CD4-positive, alpha-beta T cell (primary cell): ENCODE measurements at regions not wholly inside any gene's neighbourhood (a gene's known extent, or its start where the extent isn't known, plus 50 kb on each side); places are given as distances from the start of the nearest gene placed in this dataset.

ENCODE experiments used
- ATAC-seq: fragments of 200-7000 bp; cut with Tn5 transposase; one replicate; pipeline ENCODE4 v1.10.0; 2022; ENCODE audit warnings: mild to moderate bottlenecking; ENCODE audit not compliant: poor library complexity
- CTCF ChIA-PET: fragments of 350-600 bp; sonication (Branson Sonifier 250); formaldehyde crosslinking; loops from one replicate; lab custom pipeline; 2021; ENCODE audit warnings: antibody characterized with exemption, inconsistent platforms; lab: Charles Lee
- POLR2A ChIA-PET: fragments of 350-600 bp; sonication (Branson Sonifier 250); formaldehyde crosslinking; loops from one replicate; lab custom pipeline; 2021; ENCODE audit warnings: antibody characterized with exemption, inconsistent platforms; lab: Charles Lee
- DNase-seq, 14 experiments: peaks; one replicate each; pipeline ENCODE4 v3.0.0-alpha.2; 2013 to 2020; ENCODE audit warnings: mixed read lengths in 2 of 14
- H3K27ac ChIP-seq, 2 donors: one replicate each; pipeline versions ENCODE4 v1.5.1 to v1.7.0; 2013; ENCODE audit warnings: low read length in 2 of 2, low read depth in 1 of 2, mild to moderate bottlenecking in 1 of 2
- H3K27me3 ChIP-seq, 2 experiments: 1 replicate in 1 of 2; 2 replicates in 1 of 2; pipeline versions ENCODE4 v1.6.1 to v1.7.0; 2013; ENCODE audit warnings: low read length in 2 of 2, control low read depth in 1 of 2, mild to moderate bottlenecking in 1 of 2, moderate library complexity in 1 of 2; ENCODE audit not compliant: insufficient read depth in 2 of 2, control insufficient read depth in 1 of 2
- H3K36me3 ChIP-seq: one replicate; pipeline ENCODE4 v1.6.1; 2013; ENCODE audit warnings: low read length, control low read depth; ENCODE audit not compliant: insufficient read depth
- H3K4me1 ChIP-seq: one replicate; pipeline ENCODE4 v1.6.1; 2013; ENCODE audit warnings: low read length, control low read depth; ENCODE audit not compliant: insufficient read depth
- H3K4me3 ChIP-seq: one replicate; pipeline ENCODE4 v1.5.1; 2013; ENCODE audit warnings: mild to moderate bottlenecking, low read length, moderate library complexity
- H3K9me3 ChIP-seq, 2 experiments: 1 replicate in 1 of 2; 2 replicates in 1 of 2; pipeline versions ENCODE4 v1.6.1 to v1.7.0; 2013; ENCODE audit warnings: low read length in 2 of 2, mild to moderate bottlenecking in 2 of 2, control low read depth in 1 of 2, moderate library complexity in 1 of 2; ENCODE audit not compliant: control insufficient read depth in 1 of 2, insufficient read depth in 1 of 2
- H3K27ac Mint-ChIP-seq: one replicate; pipeline ENCODE4 v1.8.0; 2020; ENCODE audit warnings: mixed read lengths
- H3K27me3 Mint-ChIP-seq: one replicate; pipeline ENCODE4 v1.8.0; 2021; ENCODE audit warnings: mixed read lengths
- H3K36me3 Mint-ChIP-seq: one replicate; pipeline ENCODE4 v1.8.0; 2021; ENCODE audit warnings: low read depth, mixed read lengths
- H3K4me1 Mint-ChIP-seq: one replicate; pipeline ENCODE4 v1.8.0; 2021; ENCODE audit warnings: low read depth, mixed read lengths
- H3K4me3 Mint-ChIP-seq: one replicate; pipeline ENCODE4 v1.8.0; 2020; ENCODE audit warnings: mild to moderate bottlenecking, mixed read lengths
- H3K9me3 Mint-ChIP-seq: one replicate; pipeline ENCODE4 v1.8.0; 2020; ENCODE audit warnings: mixed read lengths
- intact Hi-C, 2 experiments: fragments of 100-400 bp; cut with DNase I in 1 of 2; cut with micrococcal nuclease in 1 of 2; formaldehyde crosslinking; loops; one replicate each; pipeline versions ENCODE4 v1.15.1 to v1.9.0; 2023 to 2025; cut with DNase I, micrococcal nuclease
- TF ChIP-seq, protein P1 (sequence below): fragments of 200-600 bp; IDR thresholded peaks from one replicate; pipeline ENCODE4 v1.8.0; 2022; ENCODE audit warnings: antibody characterized with exemption, mild to moderate bottlenecking

DNA sequence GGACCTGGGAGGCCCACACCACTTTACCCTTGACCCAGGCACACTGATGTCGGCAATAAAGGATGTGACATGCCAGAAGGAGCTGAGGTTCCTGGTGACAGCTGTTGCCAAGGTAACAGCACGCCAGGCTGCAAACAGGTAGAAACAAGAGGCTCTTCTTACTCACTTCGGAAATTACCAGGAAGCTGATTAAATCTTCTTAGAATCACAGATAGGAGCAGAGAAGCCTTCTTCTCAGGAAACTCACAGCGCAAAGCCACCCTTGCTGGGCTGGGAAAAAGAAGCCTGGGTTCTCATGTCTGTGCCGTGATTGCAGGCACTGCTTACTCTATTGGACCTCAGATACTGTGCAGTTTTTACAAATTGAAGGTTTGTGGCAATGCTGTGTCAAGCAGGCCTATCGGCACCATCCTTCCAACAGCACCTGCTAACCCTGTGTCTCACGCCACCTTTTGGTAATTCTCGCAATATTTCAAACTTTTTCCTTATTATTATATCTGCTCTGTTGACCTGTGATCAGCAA is 61.0 kb upstream of the TAF1B start:
- TF ChIP-seq, protein P1, sequence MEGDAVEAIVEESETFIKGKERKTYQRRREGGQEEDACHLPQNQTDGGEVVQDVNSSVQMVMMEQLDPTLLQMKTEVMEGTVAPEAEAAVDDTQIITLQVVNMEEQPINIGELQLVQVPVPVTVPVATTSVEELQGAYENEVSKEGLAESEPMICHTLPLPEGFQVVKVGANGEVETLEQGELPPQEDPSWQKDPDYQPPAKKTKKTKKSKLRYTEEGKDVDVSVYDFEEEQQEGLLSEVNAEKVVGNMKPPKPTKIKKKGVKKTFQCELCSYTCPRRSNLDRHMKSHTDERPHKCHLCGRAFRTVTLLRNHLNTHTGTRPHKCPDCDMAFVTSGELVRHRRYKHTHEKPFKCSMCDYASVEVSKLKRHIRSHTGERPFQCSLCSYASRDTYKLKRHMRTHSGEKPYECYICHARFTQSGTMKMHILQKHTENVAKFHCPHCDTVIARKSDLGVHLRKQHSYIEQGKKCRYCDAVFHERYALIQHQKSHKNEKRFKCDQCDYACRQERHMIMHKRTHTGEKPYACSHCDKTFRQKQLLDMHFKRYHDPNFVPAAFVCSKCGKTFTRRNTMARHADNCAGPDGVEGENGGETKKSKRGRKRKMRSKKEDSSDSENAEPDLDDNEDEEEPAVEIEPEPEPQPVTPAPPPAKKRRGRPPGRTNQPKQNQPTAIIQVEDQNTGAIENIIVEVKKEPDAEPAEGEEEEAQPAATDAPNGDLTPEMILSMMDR, result no peak

DNA sequence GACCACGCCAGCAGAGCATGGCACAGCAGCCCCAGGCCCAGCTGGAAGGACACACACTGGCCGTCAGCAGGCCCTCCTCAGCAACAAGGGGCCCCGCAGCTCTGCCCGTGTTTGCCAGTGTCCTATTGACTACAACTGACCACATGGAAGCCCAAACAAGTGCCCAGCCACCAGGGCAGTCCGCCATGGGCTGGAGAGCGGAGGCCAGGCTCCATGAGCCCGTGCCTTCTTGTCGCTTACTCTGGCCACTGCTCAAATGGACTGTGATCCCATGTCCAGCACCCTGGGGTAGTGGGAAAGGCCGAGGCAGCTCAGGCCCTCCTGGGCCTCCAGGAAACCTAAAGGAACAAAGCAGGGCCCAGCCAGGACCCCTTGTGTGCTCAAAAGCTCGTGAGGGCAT is 53.9 kb upstream of the TAF1B start:
- no peak overlapping the region for H3K4me3 Mint-ChIP-seq
- no peak overlapping the region for H3K4me3 ChIP-seq
- ATAC-seq, result no peak
- no peak for DNase-seq
- TF ChIP-seq, protein P1, result no peak
- H3K9me3 Mint-ChIP-seq, result no peaks in the 10 kb centered on the region
- no peak overlapping the region for H3K27ac ChIP-seq
- no peaks in the 10 kb centered on the region for H3K36me3 ChIP-seq
- no peaks in the 10 kb centered on the region for H3K27me3 Mint-ChIP-seq
- intact Hi-C loops, result loop anchor here in 1 of 2 experiments (10.0 kb wide), 1 partner anchor 315 kb away; the partner anchor contains the start of gene IAH1
- H3K36me3 Mint-ChIP-seq, result no peaks in the 10 kb centered on the region
- peaks cover 7% of the 10 kb centered on the region for H3K4me1 Mint-ChIP-seq
- POLR2A ChIA-PET, result no interaction called here
- no peak overlapping the region for H3K27ac Mint-ChIP-seq
- CTCF ChIA-PET, result interaction anchor here (1.6 to 1.9 kb wide), 2 partner anchors 11 to 19 kb away, joined by 4 read pairs; no protein-coding TSS in a partner anchor
- H3K9me3 ChIP-seq, result peaks cover 0 to 13% of the 10 kb centered on the region in 2 experiments
- H3K4me1 ChIP-seq, result peaks cover 19% of the 10 kb centered on the region
- H3K27me3 ChIP-seq, result no peaks in the 10 kb centered on the region

More for the DNA sequence above, 61.0 kb upstream of the TAF1B start:
- Histone ChIP-seq H3K27me3 (no peaks in the 10 kb centered on the region), H3K36me3 (no peaks in the 10 kb centered on the region), H3K4me3 (peak overlapping the region; percentile 22), H3K9me3 (no peaks in the 10 kb centered on the region), H3K27ac (peak overlapping the region; percentile 62 to 95), H3K4me1 (peaks cover 75% of the 10 kb centered on the region)
- Mint-ChIP-seq H3K27ac (peak overlapping the region; percentile 87), H3K4me3 (peak overlapping the region; percentile 61), H3K4me1 (peaks cover 57% of the 10 kb centered on the region), H3K27me3 (no peaks in the 10 kb centered on the region), H3K9me3 (no peaks in the 10 kb centered on the region), H3K36me3 (no peaks in the 10 kb centered on the region)
- POLR2A ChIA-PET, result interaction anchor here (0.7 to 1.3 kb wide), 6 partner anchors 9 to 309 kb away, joined by 3 to 8 read pairs (median 4); partner anchors contain the start of genes TAF1B and YWHAQ
- CTCF ChIA-PET, result interaction anchor here (0.9 to 2.4 kb wide), 6 partner anchors 12 to 119 kb away, joined by 3 to 11 read pairs (median 4); no protein-coding TSS in a partner anchor
- ATAC-seq (peak; percentile 78), DNase-seq (peak; percentile 40 to 94 (median 64))
- intact Hi-C loops, result loop anchor here (2.0 to 10.0 kb wide), 3 partner anchors 17 to 307 kb away; partner anchors contain the start of genes IAH1 (in 1 of the 2) and YWHAQ (in 1 of the 2)

DNA sequence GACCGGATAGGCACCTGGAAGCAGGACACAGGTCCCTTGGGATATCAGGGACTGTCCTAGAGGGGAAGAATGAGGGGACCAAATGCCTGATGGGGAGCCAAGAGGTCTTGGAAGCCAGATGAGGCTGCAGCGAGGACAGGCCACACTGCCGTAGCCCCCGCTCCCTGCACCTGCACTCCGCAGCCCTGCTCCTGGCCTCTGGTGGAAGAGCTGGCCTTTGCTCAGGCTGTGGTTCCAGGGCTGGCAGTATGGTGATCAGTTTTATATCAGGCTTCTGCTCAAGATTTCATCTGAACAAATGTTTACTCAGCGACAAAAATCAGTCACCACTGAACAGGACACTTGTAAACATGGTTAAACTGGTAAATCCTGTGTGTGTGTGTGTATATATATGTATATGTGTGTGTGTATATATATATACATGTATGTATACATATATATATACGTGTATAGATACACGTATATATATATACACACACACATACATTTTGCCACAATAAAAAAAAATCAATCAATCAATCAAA is 52.5 kb upstream of the TAF1B start:
- DNase-seq (no peak), ATAC-seq (no peak)
- H3K27ac ChIP-seq, result no peak overlapping the region
- H3K36me3 ChIP-seq, result no peaks in the 10 kb centered on the region
- H3K27me3 ChIP-seq, result no peaks in the 10 kb centered on the region
- intact Hi-C loops, result no loop called here
- no peak overlapping the region for H3K4me3 ChIP-seq
- peaks cover 19% of the 10 kb centered on the region for H3K4me1 ChIP-seq
- POLR2A ChIA-PET, result no interaction called here
- Mint-ChIP-seq H3K27me3 (no peaks in the 10 kb centered on the region), H3K9me3 (no peaks in the 10 kb centered on the region), H3K27ac (no peak overlapping the region), H3K36me3 (no peaks in the 10 kb centered on the region), H3K4me3 (no peak overlapping the region), H3K4me1 (peaks cover 7% of the 10 kb centered on the region)
- TF ChIP-seq, protein P1, result no peak
- CTCF ChIA-PET, result no interaction called here
- H3K9me3 ChIP-seq, result peaks cover 0 to 13% of the 10 kb centered on the region in 2 experiments
